Endodermal cell (in vitro differentiated cells): ENCODE measurements at regions not wholly inside any gene's neighbourhood (a gene's known extent, or its start where the extent isn't known, plus 50 kb on each side); places are given as distances from the start of the nearest gene placed in this dataset.

Source experiments
- DNase-seq: peaks from one replicate; pipeline ENCODE4 v3.0.0-alpha.2; 2017
- H3K27ac ChIP-seq: 2 replicates; pipeline ENCODE4 v1.5.1; 2013; ENCODE audit warnings: mild to moderate bottlenecking, low read depth, low read length, moderate library complexity
- H3K27me3 ChIP-seq: 2 replicates; pipeline ENCODE4 v1.6.1; 2013; ENCODE audit warnings: mild to moderate bottlenecking, low read length, moderate library complexity; ENCODE audit not compliant: insufficient read depth, control insufficient read depth, poor library complexity, severe bottlenecking
- H3K36me3 ChIP-seq: 2 replicates; pipeline ENCODE4 v1.7.0; 2013; ENCODE audit warnings: mild to moderate bottlenecking, low read length, moderate library complexity; ENCODE audit not compliant: control insufficient read depth, insufficient read depth
- H3K4me1 ChIP-seq: one replicate; pipeline ENCODE4 v1.7.0; 2013; ENCODE audit warnings: low read length; ENCODE audit not compliant: control insufficient read depth, insufficient read depth
- H3K4me3 ChIP-seq: 2 replicates; pipeline ENCODE4 v1.5.1; 2013; ENCODE audit warnings: mild to moderate bottlenecking, low read length, moderate library complexity
- H3K9ac ChIP-seq: 2 replicates; pipeline ENCODE4 v1.6.1; 2013; ENCODE audit warnings: mild to moderate bottlenecking, low read length, moderate library complexity; ENCODE audit not compliant: poor library complexity, severe bottlenecking; ENCODE audit errors: extremely low read depth
- H3K9me3 ChIP-seq: 2 replicates; pipeline ENCODE4 v1.6.1; 2013; ENCODE audit warnings: mild to moderate bottlenecking, low read length, moderate library complexity; ENCODE audit not compliant: control insufficient read depth
- H3K27ac Mint-ChIP-seq: 2 replicates; pipeline ENCODE4 v1.8.0; 2020; ENCODE audit warnings: mixed read lengths
- H3K27me3 Mint-ChIP-seq: 2 replicates; pipeline ENCODE4 v1.8.0; 2021; ENCODE audit warnings: mild to moderate bottlenecking, mixed read lengths; ENCODE audit not compliant: insufficient read depth
- H3K36me3 Mint-ChIP-seq: 2 replicates; pipeline ENCODE4 v1.8.0; 2020; ENCODE audit warnings: low read depth, mixed read lengths
- H3K4me1 Mint-ChIP-seq: 2 replicates; pipeline ENCODE4 v1.8.0; 2020; ENCODE audit warnings: mixed read lengths
- H3K4me3 Mint-ChIP-seq: 2 replicates; pipeline ENCODE4 v1.8.0; 2020; ENCODE audit warnings: mild to moderate bottlenecking, moderate library complexity, mixed read lengths
- H3K9me3 Mint-ChIP-seq: 2 replicates; pipeline ENCODE4 v1.8.0; 2020; ENCODE audit warnings: mild to moderate bottlenecking, mixed read lengths
- WGBS, 2 experiments: methylation state at CpG; one replicate each; pipeline versions ENCODE4 v1.1.5 to v1.1.7; 2013; ENCODE audit warnings: missing lambda C conversion rate in 2 of 2, mixed read lengths in 1 of 2; ENCODE audit not compliant: insufficient coverage in 1 of 2, insufficient read length in 1 of 2; 5-methylcytosine and 5-hydroxymethylcytosine counted together
- TF ChIP-seq, protein P1 (sequence below): fragments of 200-600 bp; sonication (generic); conservative IDR thresholded peaks from 2 replicates; pipeline ENCODE4 v1.5.0; 2021; ENCODE audit warnings: antibody characterized with exemption, mild to moderate bottlenecking

GRCh38 chr6:44635486-44635885 lies 248.0 kb downstream of the CDC5L start:
- H3K9me3 ChIP-seq, result no peaks in the 10 kb centered on the region
- Mint-ChIP-seq H3K4me1 (peaks cover 2% of the 10 kb centered on the region), H3K9me3 (no peaks in the 10 kb centered on the region), H3K36me3 (no peaks in the 10 kb centered on the region), H3K4me3 (no peak overlapping the region), H3K27ac (no peak overlapping the region), H3K27me3 (peaks cover 18% of the 10 kb centered on the region)
- DNase-seq, result no peak
- no peak overlapping the region for H3K9ac ChIP-seq
- TF ChIP-seq, protein P1, sequence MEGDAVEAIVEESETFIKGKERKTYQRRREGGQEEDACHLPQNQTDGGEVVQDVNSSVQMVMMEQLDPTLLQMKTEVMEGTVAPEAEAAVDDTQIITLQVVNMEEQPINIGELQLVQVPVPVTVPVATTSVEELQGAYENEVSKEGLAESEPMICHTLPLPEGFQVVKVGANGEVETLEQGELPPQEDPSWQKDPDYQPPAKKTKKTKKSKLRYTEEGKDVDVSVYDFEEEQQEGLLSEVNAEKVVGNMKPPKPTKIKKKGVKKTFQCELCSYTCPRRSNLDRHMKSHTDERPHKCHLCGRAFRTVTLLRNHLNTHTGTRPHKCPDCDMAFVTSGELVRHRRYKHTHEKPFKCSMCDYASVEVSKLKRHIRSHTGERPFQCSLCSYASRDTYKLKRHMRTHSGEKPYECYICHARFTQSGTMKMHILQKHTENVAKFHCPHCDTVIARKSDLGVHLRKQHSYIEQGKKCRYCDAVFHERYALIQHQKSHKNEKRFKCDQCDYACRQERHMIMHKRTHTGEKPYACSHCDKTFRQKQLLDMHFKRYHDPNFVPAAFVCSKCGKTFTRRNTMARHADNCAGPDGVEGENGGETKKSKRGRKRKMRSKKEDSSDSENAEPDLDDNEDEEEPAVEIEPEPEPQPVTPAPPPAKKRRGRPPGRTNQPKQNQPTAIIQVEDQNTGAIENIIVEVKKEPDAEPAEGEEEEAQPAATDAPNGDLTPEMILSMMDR, result no peak
- WGBS, 2 experiments, result 93 to 96% methylated on average over 2 to 4 of the region's 4 CpGs
- H3K4me1 ChIP-seq, result no peaks in the 10 kb centered on the region
- no peak overlapping the region for H3K27ac ChIP-seq
- no peak overlapping the region for H3K4me3 ChIP-seq
- H3K36me3 ChIP-seq, result no peaks in the 10 kb centered on the region
- H3K27me3 ChIP-seq, result peaks cover 9% of the 10 kb centered on the region

GRCh38 chr6:44636561-44637248 lies 249.2 kb downstream of the CDC5L start:
- H3K9me3 ChIP-seq, result no peaks in the 10 kb centered on the region
- Mint-ChIP-seq H3K4me3 (no peak overlapping the region), H3K27ac (no peak overlapping the region), H3K36me3 (no peaks in the 10 kb centered on the region), H3K4me1 (peaks cover 2% of the 10 kb centered on the region), H3K9me3 (no peaks in the 10 kb centered on the region), H3K27me3 (peaks cover 8% of the 10 kb centered on the region)
- H3K4me1 ChIP-seq, result no peaks in the 10 kb centered on the region
- 90 to 94% methylated on average over 14 of the region's 14 CpGs for WGBS, 2 experiments
- H3K27me3 ChIP-seq, result no peaks in the 10 kb centered on the region
- no peak for DNase-seq
- H3K9ac ChIP-seq, result no peak overlapping the region
- no peaks in the 10 kb centered on the region for H3K36me3 ChIP-seq
- no peak overlapping the region for H3K4me3 ChIP-seq
- TF ChIP-seq, protein P1, result no peak
- H3K27ac ChIP-seq, result no peak overlapping the region

DNA sequence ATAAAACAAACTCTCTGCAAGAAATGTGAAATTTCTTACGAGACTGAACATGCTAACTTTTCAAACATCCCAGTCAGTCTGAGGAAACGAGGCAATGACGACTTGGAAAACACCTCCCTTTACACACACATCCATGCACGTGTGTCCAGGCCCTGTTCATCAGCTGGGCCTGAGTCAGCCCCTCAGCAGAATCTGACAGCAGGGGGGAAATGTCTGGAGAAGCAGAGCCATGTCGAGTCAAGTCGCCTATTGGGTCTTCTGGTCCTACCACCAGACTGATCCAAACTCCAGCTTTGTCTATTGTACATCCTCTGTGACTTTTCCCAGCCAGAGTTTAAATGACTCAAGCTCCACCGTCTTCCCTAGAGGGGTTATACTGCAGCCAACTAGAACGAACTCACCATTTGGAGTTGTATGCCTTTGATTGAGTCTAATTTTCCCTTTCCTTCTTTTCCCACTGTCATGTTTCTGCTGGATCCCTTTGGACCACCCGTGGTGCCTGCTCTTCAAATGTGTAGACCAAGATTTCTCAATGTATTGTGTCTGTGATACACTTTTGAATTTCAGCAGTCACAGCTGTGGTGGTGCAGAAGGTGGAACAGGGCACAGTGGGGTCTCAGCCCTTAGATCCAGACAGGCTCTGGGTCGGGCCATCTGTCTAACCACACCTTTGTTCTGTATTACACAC lies 254.0 kb downstream of the CDC5L start:
- no peaks in the 10 kb centered on the region for H3K36me3 ChIP-seq
- Mint-ChIP-seq H3K4me1 (no peaks in the 10 kb centered on the region), H3K27ac (no peak overlapping the region), H3K36me3 (no peaks in the 10 kb centered on the region), H3K4me3 (no peak overlapping the region), H3K9me3 (no peaks in the 10 kb centered on the region), H3K27me3 (peaks cover 13% of the 10 kb centered on the region)
- H3K4me3 ChIP-seq, result no peak overlapping the region
- H3K27me3 ChIP-seq, result no peaks in the 10 kb centered on the region
- no peaks in the 10 kb centered on the region for H3K4me1 ChIP-seq
- H3K9me3 ChIP-seq, result no peaks in the 10 kb centered on the region
- no peak for DNase-seq
- no peak overlapping the region for H3K27ac ChIP-seq
- no peak overlapping the region for H3K9ac ChIP-seq
- WGBS, 2 experiments, result 88 to 96% methylated on average over 5 to 10 of the region's 10 CpGs
- TF ChIP-seq, protein P1, result no peak
